ENCODE measurements at regions not wholly inside any gene's neighbourhood (a gene's known extent, or its start where the extent isn't known, plus 50 kb on each side); places are given as distances from the start of the nearest gene placed in this dataset.
"Not testable (repeated sequence)": the region's sequence is repeated elsewhere in the genome, so short reads cannot be mapped to it uniquely, and the experiment has no call there.

DNA sequence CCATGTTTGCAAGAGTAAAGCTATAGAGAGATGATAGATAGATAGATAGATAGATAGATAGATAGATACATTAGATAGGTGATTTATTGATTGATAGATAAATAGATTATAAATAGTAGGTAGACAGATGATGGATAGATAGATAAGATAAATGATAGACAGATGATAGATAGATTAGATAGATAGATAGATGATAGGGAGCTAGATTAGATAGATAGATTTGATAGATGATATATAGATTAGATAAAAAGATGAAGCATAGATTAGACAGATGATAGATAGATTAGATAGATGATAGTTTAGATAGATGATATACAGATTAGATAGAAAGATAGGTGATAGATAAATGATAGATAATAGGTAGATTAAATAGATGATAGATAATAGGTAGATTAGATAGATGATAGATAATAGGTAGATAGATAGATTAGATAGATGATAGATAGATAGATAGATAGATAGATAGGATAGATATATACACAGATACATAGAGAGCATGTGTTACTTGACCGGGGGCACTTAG is 243.3 kb upstream of the FOXK1 start:
- DNase-seq: no peak

DNA sequence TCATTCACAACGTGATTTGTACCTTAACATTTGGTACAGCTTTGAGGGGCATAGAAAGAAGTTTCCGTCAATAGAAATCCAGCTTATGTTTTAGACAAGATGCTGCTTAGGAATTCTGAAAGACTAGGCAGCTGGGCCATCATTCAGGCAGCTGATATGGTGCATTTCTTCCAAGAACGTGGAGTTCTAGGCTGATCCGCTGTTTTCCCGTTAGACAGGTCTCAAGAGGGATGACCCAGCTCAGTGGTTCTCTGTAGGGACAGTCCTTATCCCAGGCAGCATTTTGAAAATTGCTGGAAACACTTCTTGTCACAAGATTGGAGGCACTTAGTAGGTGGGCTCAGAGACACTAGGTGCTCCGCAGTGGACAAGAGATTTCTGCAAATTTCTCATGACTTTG is 242.7 kb upstream of the FOXK1 start:
- DNase-seq: no peak

GRCh38 chr7:4444106-4444505 is 238.0 kb upstream of the FOXK1 start:
- DNase-seq: no peak

GRCh38 chr7:4445777-4446176 is 236.3 kb upstream of the FOXK1 start:
- DNase-seq: no peak

GRCh38 chr7:4449263-4449662 is 232.8 kb upstream of the FOXK1 start:
- DNase-seq: no peak

DNA sequence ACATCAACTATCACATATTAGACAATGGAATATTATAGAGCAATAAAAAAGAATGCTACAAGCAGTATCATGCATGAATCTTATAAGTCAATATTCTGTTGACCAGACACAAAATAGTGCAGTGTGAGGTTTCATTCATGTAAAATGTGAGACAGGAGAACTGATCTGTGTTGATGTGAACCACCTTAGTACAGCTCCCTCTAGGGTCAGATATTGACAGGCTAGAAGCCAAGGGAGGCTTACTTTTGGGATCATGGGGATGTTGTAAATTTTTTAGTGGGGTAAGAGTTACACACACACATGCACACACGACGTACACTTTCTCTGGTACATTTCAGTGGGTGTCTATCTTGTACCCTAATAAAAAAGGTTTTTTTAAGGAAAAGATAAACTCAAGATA is 231.6 kb upstream of the FOXK1 start:
- DNase-seq: no peak

DNA sequence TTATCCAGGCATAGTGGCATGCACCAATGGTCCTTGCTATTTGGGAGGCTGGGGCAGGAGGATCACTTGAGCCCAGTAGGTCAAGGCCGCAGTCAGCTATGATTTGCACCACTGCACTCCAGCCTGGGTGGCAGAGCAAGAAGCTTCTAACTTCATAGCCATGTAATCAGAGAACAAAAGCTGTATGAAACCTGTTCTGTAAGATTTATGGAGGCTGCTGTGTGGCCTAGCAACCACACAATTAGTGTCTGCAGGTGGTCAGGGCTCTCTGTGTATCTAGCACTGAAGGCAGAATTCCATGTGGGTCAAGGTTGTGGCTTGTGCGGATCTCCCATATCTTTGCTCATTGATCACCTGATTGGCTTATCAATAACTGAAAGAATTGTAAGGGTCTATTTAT is 221.5 kb upstream of the FOXK1 start:
- DNase-seq: peak; percentile 56 to 99 (median 90)

GRCh38 chr7:4461531-4461930 is 220.6 kb upstream of the FOXK1 start:
- DNase-seq: no peak

GRCh38 chr7:4468320-4469102 is 213.6 kb upstream of the FOXK1 start:
- DNase-seq: no peak

- DNase-seq: no peak
These were observed 211.8 kb upstream of the FOXK1 start for GRCh38 chr7:4470246-4470645.

DNA sequence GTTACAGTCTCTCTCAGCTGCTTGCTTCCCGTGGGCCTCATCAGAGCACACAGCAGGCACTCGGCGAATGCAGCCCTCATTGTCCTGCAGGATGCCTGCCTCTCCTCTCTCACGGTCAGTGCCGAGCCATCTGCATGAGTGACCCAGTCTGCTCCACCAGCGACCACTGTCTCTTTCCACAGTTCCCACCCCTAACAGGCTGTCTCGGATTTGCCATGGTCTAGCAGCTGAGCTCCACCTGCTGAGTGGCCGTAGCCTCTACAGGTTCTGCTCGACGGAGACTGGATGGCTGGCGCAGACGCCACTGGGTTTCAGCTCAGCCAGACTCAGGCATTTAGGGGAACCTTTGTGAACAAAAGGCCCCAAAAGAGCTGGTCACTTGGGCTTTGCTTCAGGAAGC is 209.4 kb upstream of the FOXK1 start:
- DNase-seq: peak; percentile 5 to 53 (median 15)

- DNase-seq: peak; percentile 65 to 85 (median 76)
These were observed 202.6 kb upstream of the FOXK1 start for GRCh38 chr7:4479367-4480039.

DNA sequence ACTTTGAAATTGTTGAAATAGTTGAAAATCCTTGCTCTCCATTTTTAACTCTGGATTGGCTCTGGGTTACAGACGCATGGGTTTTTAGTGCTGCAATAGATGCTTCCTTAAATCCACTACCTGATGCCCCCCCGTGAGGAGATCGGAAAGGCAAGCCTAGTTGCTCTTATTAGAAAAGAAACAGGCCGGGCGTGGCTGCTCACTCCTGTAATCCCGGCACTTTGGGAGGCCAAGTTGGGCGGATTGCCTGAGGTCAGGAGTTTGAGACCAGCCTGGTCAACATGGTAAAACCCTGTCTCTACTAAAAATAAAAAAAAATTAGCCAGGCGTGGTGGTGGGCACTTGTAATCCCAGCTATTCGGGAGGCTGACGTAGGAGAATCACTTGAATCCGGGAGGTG is 202.0 kb upstream of the FOXK1 start:
- DNase-seq: not testable (repeated sequence)

GRCh38 chr7:4483851-4484250 is 198.2 kb upstream of the FOXK1 start:
- no peak for DNase-seq

GRCh38 chr7:4484545-4484944 is 197.6 kb upstream of the FOXK1 start:
- no peak for DNase-seq

GRCh38 chr7:4486907-4487306 is 195.2 kb upstream of the FOXK1 start:
- DNase-seq: peak in 1 of 3 experiments; percentile 37

GRCh38 chr7:4496911-4497310 is 185.2 kb upstream of the FOXK1 start:
- DNase-seq: not testable (repeated sequence)

DNA sequence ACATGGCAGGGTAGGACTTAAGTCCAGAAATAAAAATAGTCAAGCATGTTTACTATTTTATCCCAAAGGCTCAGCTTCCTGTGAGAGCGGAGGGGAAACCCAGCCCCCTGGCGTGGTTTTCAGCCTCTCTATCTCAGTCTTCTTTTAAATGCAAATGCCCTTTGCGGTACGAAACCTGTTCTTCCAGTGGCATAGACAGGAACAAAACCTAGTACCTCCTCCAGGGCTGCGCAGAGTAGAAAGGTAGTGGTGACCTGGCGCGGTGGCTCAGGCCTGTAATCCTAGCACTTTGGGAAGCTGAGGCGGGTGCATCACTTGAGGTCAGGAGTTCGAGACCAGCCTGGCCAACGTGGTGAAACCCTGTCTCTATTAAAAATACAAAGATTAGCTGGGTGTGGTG is 181.3 kb upstream of the FOXK1 start:
- no peak for DNase-seq

DNA sequence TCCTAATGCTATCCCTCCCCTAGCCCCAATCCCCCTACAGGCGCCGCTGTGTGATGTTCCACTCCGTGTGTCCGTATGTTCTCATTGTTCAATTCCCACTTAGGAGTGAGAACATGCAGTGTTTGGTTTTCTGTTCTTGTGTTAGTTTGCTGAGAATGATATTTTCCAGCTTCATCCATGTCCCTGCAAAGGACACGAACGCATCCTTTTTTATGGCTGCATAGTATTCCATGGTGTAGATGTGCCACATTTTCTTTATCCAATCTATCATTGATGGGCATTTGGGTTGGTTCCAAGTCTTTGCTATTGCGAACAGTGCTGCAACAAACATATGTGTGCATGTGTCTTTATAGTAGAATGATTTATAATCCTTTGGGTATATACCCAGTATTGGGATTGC is 174.2 kb upstream of the FOXK1 start:
- not testable (repeated sequence) for DNase-seq

DNA sequence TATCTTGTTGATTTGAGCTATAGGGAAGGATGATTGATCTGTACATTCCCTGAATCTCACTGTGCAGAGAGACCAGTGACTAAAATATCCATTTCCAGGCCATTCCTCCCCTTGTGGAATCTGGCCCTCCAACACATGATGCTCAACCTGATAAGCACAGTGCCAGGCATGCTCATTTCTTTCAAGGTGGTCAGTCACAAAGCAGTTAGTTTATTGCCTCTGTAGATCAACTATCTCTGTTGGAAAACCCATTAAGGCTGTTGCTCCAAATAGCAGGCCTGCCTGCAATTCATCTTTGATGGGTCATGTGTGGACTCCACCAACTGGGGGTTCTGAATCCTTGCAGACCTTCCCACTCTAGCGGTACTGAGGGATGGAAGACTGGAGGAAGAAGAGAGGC is 168.6 kb upstream of the FOXK1 start:
- no peak for DNase-seq

GRCh38 chr7:4519819-4520520 is 162.1 kb upstream of the FOXK1 start:
- no peak for DNase-seq

DNA sequence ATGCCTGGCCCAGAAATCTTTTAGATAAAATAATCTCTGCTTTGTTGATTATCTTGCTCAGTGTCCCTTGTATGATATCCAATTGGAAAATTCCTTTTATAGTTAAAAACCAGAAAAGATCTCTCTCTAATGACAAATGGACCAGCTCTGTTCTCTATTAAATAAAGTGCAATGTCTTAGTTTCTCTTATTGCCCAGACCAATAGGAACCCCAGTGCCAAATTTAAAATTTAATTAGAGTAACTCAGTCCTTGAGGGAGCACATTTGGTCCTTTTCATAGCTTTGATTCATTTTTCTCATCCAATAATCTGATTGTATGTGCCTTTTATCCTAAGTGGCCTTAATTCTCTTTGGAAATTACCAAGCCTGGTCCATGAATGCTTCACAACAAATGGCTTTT is 158.9 kb upstream of the FOXK1 start:
- DNase-seq: no peak

- no peak for DNase-seq
These were observed 158.2 kb upstream of the FOXK1 start for GRCh38 chr7:4523873-4524272.

DNA sequence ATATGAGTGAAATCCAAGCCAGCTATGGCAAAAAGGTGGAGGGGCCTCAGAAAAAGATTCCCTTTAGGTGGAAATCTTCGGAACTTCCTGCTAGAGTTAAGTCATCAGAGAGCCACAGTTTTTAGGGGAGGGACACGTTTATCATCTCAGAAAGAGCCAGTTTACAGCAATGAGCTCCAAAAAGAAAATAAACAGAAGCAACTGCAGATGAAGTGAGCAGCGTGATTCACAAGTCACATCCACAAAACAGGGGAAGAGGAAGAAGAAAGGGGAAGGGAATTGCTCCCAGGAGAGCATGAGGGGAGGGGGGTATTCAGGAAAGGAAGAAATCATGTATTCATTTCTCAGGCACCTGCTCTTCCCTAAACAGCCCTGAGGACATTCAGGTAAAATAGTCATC is 156.2 kb upstream of the FOXK1 start:
- DNase-seq: no peak
